CD14-positive monocyte (primary cell): ENCODE measurements at regions not wholly inside any gene's neighbourhood (a gene's known extent, or its start where the extent isn't known, plus 50 kb on each side); places are given as distances from the start of the nearest gene placed in this dataset.

ENCODE experiments used
- DNase-seq, 3 donors: peaks; one replicate each; pipeline ENCODE4 v3.0.0-alpha.2; 2011 to 2022
- H2AFZ ChIP-seq: 2 replicates; pipeline ENCODE4 v1.6.0; 2012; ENCODE audit warnings: mild to moderate bottlenecking, low read depth, low read length, inconsistent platforms; ENCODE audit not compliant: insufficient read depth, poor library complexity, severe bottlenecking
- H3K27ac ChIP-seq, 2 donors: 1 replicate in 1 of 2; 2 replicates in 1 of 2; pipeline ENCODE4 v1.5.1; 2012 to 2013; ENCODE audit warnings: low read length in 2 of 2, control low read depth in 1 of 2, inconsistent platforms in 1 of 2, low read depth in 1 of 2, mild to moderate bottlenecking in 1 of 2
- H3K27me3 ChIP-seq, 2 donors: one replicate each; pipeline versions ENCODE4 v1.6.0 to v1.6.1; 2011 to 2013; ENCODE audit warnings: low read length in 2 of 2; ENCODE audit not compliant: control insufficient read depth in 2 of 2, insufficient read depth in 2 of 2
- H3K36me3 ChIP-seq, 2 donors: replicated peaks in 1 of 2; 1 replicate in 1 of 2; 2 replicates in 1 of 2; pipeline versions ENCODE4 v1.5.1 to v1.6.1; 2012 to 2013; ENCODE audit warnings: low read length in 2 of 2, control low read depth in 1 of 2, inconsistent platforms in 1 of 2, mild to moderate bottlenecking in 1 of 2; ENCODE audit not compliant: insufficient read depth in 2 of 2, control insufficient read depth in 1 of 2
- H3K4me1 ChIP-seq, 2 donors: 1 replicate in 1 of 2; 2 replicates in 1 of 2; pipeline versions ENCODE4 v1.5.1 to v1.6.1; 2012 to 2013; ENCODE audit warnings: low read length in 2 of 2, control low read depth in 1 of 2, inconsistent platforms in 1 of 2, mild to moderate bottlenecking in 1 of 2, moderate library complexity in 1 of 2; ENCODE audit not compliant: insufficient read depth in 2 of 2, control insufficient read depth in 1 of 2
- H3K4me2 ChIP-seq: replicated peaks from 2 replicates; pipeline ENCODE3; 2012; ENCODE audit warnings: low read length, moderate library complexity, mild to moderate bottlenecking; ENCODE audit not compliant: poor library complexity, severe bottlenecking; ENCODE audit errors: extremely low read depth
- H3K4me3 ChIP-seq, 3 experiments: fragments of 200-600 bp in 1 of 3; sonication (generic) in 1 of 3; replicated peaks in 1 of 3; 1 replicate in 2 of 3; 2 replicates in 1 of 3; pipeline ENCODE4 v1.5.1; 2011 to 2013; ENCODE audit warnings: low read length in 3 of 3, mild to moderate bottlenecking in 3 of 3, control low read depth in 2 of 3, low read depth in 2 of 3, inconsistent platforms in 1 of 3, moderate library complexity in 1 of 3
- H3K79me2 ChIP-seq: 2 replicates; pipeline ENCODE4 v1.6.0; 2012; ENCODE audit warnings: mild to moderate bottlenecking, control low read depth, inconsistent platforms, low read length, moderate library complexity; ENCODE audit not compliant: insufficient read depth
- H3K9ac ChIP-seq: 2 replicates; pipeline ENCODE4 v1.6.0; 2017; ENCODE audit warnings: low read length, mild to moderate bottlenecking; ENCODE audit not compliant: insufficient read depth, poor library complexity, severe bottlenecking
- H3K9me3 ChIP-seq, 2 donors: replicated peaks in 1 of 2; 1 replicate in 1 of 2; 2 replicates in 1 of 2; pipeline versions ENCODE4 v1.5.1 to v1.6.1; 2012 to 2013; ENCODE audit warnings: low read length in 2 of 2, control low read depth in 1 of 2; ENCODE audit not compliant: control insufficient read depth in 1 of 2, insufficient read depth in 1 of 2
- H4K20me1 ChIP-seq: 2 replicates; pipeline ENCODE4 v1.6.0; 2012; ENCODE audit warnings: mild to moderate bottlenecking, low read length, control low read depth, moderate library complexity; ENCODE audit not compliant: insufficient read depth
- H3K27ac Mint-ChIP-seq, 7 donors: one replicate each; pipeline ENCODE4 v1.8.0; 2020; ENCODE audit warnings: mild to moderate bottlenecking in 7 of 7, mixed read lengths in 7 of 7, moderate library complexity in 6 of 7, inconsistent platforms in 2 of 7
- H3K27me3 Mint-ChIP-seq, 3 donors: one replicate each; pipeline ENCODE4 v1.8.0; 2021 to 2022; ENCODE audit warnings: low read depth in 3 of 3, mild to moderate bottlenecking in 3 of 3, mixed read lengths in 3 of 3, moderate library complexity in 3 of 3, inconsistent platforms in 1 of 3
- H3K36me3 Mint-ChIP-seq, 2 donors: one replicate each; pipeline ENCODE4 v1.8.0; 2020; ENCODE audit warnings: mixed read lengths in 2 of 2, inconsistent platforms in 1 of 2, mild to moderate bottlenecking in 1 of 2
- H3K4me1 Mint-ChIP-seq: one replicate; pipeline ENCODE4 v1.8.0; 2020; ENCODE audit warnings: mild to moderate bottlenecking, mixed read lengths
- H3K4me3 Mint-ChIP-seq, 2 donors: one replicate each; pipeline ENCODE4 v1.8.0; 2020; ENCODE audit warnings: mild to moderate bottlenecking in 2 of 2, mixed read lengths in 2 of 2, moderate library complexity in 1 of 2
- H3K9me3 Mint-ChIP-seq, 7 donors: one replicate each; pipeline ENCODE4 v1.8.0; 2020 to 2022; ENCODE audit warnings: mixed read lengths in 7 of 7, mild to moderate bottlenecking in 6 of 7, moderate library complexity in 6 of 7, inconsistent platforms in 2 of 7
- WGBS: methylation state at CpG from one replicate; pipeline ENCODE4 v1.1.5; 2013; ENCODE audit warnings: missing lambda C conversion rate; ENCODE audit not compliant: insufficient coverage; 5-methylcytosine and 5-hydroxymethylcytosine counted together
- intact Hi-C, 2 donors: fragments of 100-400 bp; cut with micrococcal nuclease; formaldehyde crosslinking; loops; one replicate each; pipeline versions ENCODE4 v1.15.0 to v1.15.1; 2023
- TF ChIP-seq, protein P1 (sequence below): fragments of 200-600 bp; IDR thresholded peaks from one replicate; pipeline ENCODE4 v1.8.0; 2022; ENCODE audit warnings: antibody characterized with exemption, mild to moderate bottlenecking

DNA sequence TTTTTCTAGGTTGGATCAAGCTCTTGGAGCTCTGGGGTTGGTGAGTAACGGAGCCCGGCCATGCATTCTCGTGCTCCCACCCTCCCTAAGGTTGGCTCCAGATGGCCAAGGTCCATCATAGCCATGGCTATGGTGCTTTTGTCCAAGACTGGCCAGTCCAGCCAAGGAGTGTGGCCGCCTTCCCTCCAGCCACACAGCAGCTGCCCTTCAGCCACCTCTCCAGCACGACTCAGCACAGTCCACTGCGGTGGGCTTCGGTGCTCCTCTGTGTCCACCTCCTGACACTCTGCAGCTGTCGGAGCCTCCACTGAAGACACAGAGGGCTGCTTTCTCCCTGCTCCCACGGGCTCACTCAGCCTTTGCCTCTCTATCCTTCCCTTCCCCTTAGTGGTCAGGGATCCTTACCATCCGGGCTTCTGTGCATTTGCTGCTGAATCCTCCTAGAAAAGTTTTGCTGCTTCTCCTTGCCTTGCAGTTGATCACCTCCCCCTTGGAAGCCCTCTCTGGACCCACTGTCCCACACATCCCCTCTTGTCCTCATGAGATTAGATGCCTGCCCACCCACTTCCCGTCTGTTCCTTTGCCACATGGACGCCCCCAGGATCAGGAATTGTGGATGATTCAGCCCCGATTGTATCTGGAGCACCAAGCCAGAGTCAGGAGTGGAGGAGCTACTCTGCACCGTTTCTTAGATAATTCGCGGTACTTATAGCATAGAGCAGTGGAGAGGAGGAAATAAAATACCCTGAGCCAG, 177.1 kb upstream of the COPS8 start:
- Histone ChIP-seq H3K36me3 (no peaks in the 10 kb centered on the region), H3K79me2 (no peaks in the 10 kb centered on the region), H3K27me3 (peaks cover 0 to 3% of the 10 kb centered on the region in 2 donors), H3K4me2 (no peak overlapping the region), H3K27ac (no peak overlapping the region), H3K9ac (no peak overlapping the region), H3K4me1 (no peaks in the 10 kb centered on the region), H2AFZ (no peak overlapping the region), H3K9me3 (no peaks in the 10 kb centered on the region), H3K4me3 (no peak overlapping the region), H4K20me1 (no peaks in the 10 kb centered on the region)
- no peaks in the 10 kb centered on the region for H3K4me1 Mint-ChIP-seq
- WGBS, result 90% methylated on average over 16 of the region's 16 CpGs
- H3K9me3 Mint-ChIP-seq, result peaks cover 0 to 2% (median 0%) of the 10 kb centered on the region in 7 donors
- peak overlapping the region in 1 of 7 donors; percentile 26 for H3K27ac Mint-ChIP-seq
- no peaks in the 10 kb centered on the region for H3K36me3 Mint-ChIP-seq
- no peak for DNase-seq
- TF ChIP-seq, protein P1, sequence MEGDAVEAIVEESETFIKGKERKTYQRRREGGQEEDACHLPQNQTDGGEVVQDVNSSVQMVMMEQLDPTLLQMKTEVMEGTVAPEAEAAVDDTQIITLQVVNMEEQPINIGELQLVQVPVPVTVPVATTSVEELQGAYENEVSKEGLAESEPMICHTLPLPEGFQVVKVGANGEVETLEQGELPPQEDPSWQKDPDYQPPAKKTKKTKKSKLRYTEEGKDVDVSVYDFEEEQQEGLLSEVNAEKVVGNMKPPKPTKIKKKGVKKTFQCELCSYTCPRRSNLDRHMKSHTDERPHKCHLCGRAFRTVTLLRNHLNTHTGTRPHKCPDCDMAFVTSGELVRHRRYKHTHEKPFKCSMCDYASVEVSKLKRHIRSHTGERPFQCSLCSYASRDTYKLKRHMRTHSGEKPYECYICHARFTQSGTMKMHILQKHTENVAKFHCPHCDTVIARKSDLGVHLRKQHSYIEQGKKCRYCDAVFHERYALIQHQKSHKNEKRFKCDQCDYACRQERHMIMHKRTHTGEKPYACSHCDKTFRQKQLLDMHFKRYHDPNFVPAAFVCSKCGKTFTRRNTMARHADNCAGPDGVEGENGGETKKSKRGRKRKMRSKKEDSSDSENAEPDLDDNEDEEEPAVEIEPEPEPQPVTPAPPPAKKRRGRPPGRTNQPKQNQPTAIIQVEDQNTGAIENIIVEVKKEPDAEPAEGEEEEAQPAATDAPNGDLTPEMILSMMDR, result no peak
- H3K27me3 Mint-ChIP-seq, result peaks cover 20 to 40% (median 22%) of the 10 kb centered on the region in 3 donors
- no peak overlapping the region for H3K4me3 Mint-ChIP-seq
- intact Hi-C loops, result no loop called here

DNA sequence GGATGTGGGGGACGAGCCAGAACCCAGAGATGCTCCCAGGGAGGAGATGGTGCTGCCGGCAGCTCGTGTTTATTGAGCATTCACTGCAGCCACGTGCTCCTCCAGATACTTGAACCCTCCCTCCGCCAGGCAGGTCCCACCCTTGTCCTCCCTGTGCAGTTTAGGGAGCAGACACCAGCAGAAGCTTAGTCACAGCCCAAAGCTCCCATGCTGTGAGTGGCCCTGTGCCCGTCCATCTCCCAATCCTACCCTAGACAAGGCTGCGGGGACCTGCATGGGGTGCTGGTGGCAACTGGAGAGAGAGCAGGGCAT, 176.5 kb upstream of the COPS8 start:
- H3K27me3 ChIP-seq, result no peaks in the 10 kb centered on the region
- no peaks in the 10 kb centered on the region for H3K4me1 ChIP-seq
- TF ChIP-seq, protein P1, result no peak
- DNase-seq, result no peak
- H3K27ac ChIP-seq, result no peak overlapping the region
- Mint-ChIP-seq H3K4me3 (no peak overlapping the region), H3K36me3 (no peaks in the 10 kb centered on the region), H3K4me1 (no peaks in the 10 kb centered on the region), H3K9me3 (peaks cover 0 to 2% (median 0%) of the 10 kb centered on the region in 7 donors), H3K27ac (no peak overlapping the region), H3K27me3 (peaks cover 18 to 35% (median 21%) of the 10 kb centered on the region in 3 donors)
- no peaks in the 10 kb centered on the region for H3K36me3 ChIP-seq
- no peak overlapping the region for H3K4me3 ChIP-seq
- intact Hi-C loops, result no loop called here
- WGBS, result 100% methylated on average over 3 of the region's 7 CpGs
- H3K4me2 ChIP-seq, result no peak overlapping the region
- no peak overlapping the region for H3K9ac ChIP-seq
- no peaks in the 10 kb centered on the region for H3K79me2 ChIP-seq
- no peak overlapping the region for H2AFZ ChIP-seq
- no peaks in the 10 kb centered on the region for H4K20me1 ChIP-seq
- no peaks in the 10 kb centered on the region for H3K9me3 ChIP-seq
